ENCODE measurements at regions not wholly inside any gene's neighbourhood (a gene's known extent, or its start where the extent isn't known, plus 50 kb on each side); places are given as distances from the start of the nearest gene placed in this dataset.

- DNase-seq (ENCODE audit: low spot score) = no peak
These were observed 226.9 kb upstream of the CRY1 start for GRCh38 chr12:107320033-107320928.

- no peak for DNase-seq (ENCODE audit: low spot score)
These were observed 227.7 kb upstream of the CRY1 start for GRCh38 chr12:107320929-107321631.

- no peak for DNase-seq (ENCODE audit: low spot score)
These were observed 228.7 kb upstream of the CRY1 start for GRCh38 chr12:107322063-107322462.

- no peak for DNase-seq (ENCODE audit: low spot score)
These were observed 231.8 kb upstream of the CRY1 start for GRCh38 chr12:107325075-107325608.

GRCh38 chr12:107326237-107326636, 232.9 kb upstream of the CRY1 start:
- no peak for DNase-seq (ENCODE audit: low spot score)

- DNase-seq (ENCODE audit: low spot score) = no peak
These were observed 234.4 kb upstream of the CRY1 start for GRCh38 chr12:107327651-107328182.

- no peak for DNase-seq (ENCODE audit: low spot score)
These were observed 235.2 kb upstream of the CRY1 start for GRCh38 chr12:107328442-107329133.

- no peak for DNase-seq (ENCODE audit: low spot score)
These were observed 236.4 kb upstream of the CRY1 start for GRCh38 chr12:107329569-107330324.

- peak; percentile 20 for DNase-seq (ENCODE audit: low spot score)
These were observed 237.6 kb upstream of the CRY1 start for GRCh38 chr12:107330831-107331431.

GRCh38 chr12:107331471-107331870, 238.1 kb upstream of the CRY1 start:
- no peak for DNase-seq (ENCODE audit: low spot score)

GRCh38 chr12:107331912-107332311, 238.6 kb upstream of the CRY1 start:
- DNase-seq (ENCODE audit: low spot score) = no peak

- DNase-seq (ENCODE audit: low spot score) = no peak
These were observed 239.4 kb upstream of the CRY1 start for GRCh38 chr12:107332743-107333142.

- no peak for DNase-seq (ENCODE audit: low spot score)
These were observed 242.6 kb upstream of the CRY1 start for GRCh38 chr12:107335802-107336570.

GRCh38 chr12:107336695-107337094, 243.3 kb upstream of the CRY1 start:
- no peak for DNase-seq (ENCODE audit: low spot score)

GRCh38 chr12:107337346-107338095, 244.2 kb upstream of the CRY1 start:
- no peak for DNase-seq (ENCODE audit: low spot score)

- no peak for DNase-seq (ENCODE audit: low spot score)
These were observed 246.1 kb upstream of the CRY1 start for GRCh38 chr12:107339487-107339886.

- DNase-seq (ENCODE audit: low spot score) = no peak
These were observed 246.6 kb upstream of the CRY1 start for GRCh38 chr12:107339932-107340331.

- DNase-seq (ENCODE audit: low spot score) = no peak
These were observed 247.5 kb upstream of the CRY1 start for GRCh38 chr12:107340898-107341297.

Measured in SK-N-DZ (cell line).